ENCODE measurements at regions not wholly inside any gene's neighbourhood (a gene's known extent, or its start where the extent isn't known, plus 50 kb on each side); places are given as distances from the start of the nearest gene placed in this dataset.

DNA sequence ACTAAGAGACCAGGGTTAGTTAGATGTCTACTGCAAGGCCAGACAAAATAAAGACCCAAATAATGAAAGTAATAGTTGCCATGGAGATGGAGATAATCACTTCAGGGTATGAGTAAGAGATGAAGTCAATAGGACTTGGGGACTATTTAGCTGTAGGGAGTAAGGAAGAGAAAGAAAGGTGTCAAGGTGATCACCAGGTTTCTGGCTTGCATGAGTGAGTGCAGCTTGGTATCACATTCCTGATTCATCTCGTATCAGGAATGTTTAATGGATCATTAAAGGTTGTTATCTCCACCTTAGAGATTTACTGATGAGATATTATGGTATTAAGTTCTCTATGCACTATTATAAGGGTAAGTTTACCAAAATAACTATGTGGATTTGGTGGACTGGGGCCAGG lies 357.4 kb upstream of the ATP11B start:
- TF ChIP-seq EZH2 (IDR thresholded peaks at IDR 0.05; ENCODE audit: borderline replicate concordance, insufficient read depth, low read depth, low read length, poor library complexity, severe bottlenecking): no peak
- TF ChIP-seq, protein P1, sequence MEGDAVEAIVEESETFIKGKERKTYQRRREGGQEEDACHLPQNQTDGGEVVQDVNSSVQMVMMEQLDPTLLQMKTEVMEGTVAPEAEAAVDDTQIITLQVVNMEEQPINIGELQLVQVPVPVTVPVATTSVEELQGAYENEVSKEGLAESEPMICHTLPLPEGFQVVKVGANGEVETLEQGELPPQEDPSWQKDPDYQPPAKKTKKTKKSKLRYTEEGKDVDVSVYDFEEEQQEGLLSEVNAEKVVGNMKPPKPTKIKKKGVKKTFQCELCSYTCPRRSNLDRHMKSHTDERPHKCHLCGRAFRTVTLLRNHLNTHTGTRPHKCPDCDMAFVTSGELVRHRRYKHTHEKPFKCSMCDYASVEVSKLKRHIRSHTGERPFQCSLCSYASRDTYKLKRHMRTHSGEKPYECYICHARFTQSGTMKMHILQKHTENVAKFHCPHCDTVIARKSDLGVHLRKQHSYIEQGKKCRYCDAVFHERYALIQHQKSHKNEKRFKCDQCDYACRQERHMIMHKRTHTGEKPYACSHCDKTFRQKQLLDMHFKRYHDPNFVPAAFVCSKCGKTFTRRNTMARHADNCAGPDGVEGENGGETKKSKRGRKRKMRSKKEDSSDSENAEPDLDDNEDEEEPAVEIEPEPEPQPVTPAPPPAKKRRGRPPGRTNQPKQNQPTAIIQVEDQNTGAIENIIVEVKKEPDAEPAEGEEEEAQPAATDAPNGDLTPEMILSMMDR (IDR thresholded peaks at IDR 0.05): no peak
